ENCODE measurements at regions not wholly inside any gene's neighbourhood (a gene's known extent, or its start where the extent isn't known, plus 50 kb on each side); places are given as distances from the start of the nearest gene placed in this dataset.

DNA sequence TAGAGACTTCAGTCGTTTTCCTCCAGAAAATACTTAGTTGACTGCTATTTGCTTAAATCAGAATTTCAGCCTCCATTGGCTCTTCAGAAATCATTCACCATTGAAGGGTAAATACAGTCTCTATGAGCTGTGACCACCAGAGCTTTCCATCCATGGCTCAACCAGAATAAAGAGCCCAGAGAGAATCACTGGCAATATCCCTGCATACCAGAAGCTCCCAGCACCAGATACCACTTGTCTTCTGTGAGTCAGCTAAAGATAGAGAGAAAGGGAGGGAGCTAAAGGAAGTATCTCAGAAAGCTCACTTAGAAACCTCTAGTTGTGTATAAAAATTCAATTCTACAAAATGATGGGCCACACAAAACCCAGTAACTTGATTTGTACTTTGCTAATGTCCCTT is 115.2 kb upstream of the TMCO5A start:
- H3K9me3 ChIP-seq (ENCODE audit: control insufficient read depth, insufficient read depth, low read depth, low read length), result no peaks in the 10 kb centered on the region; the same call in 1 of the 2 replicates
- no peak overlapping the region for H3K27ac ChIP-seq (ENCODE audit: low read length)
- no peaks in the 10 kb centered on the region for H3K36me3 ChIP-seq (ENCODE audit: control insufficient read depth, insufficient read depth, low read length)
- no peak overlapping the region for H3K4me3 ChIP-seq (ENCODE audit: low read depth in 2 of 2, low read length in 2 of 2)
- ChIA-PET CTCF (no interaction called here), POLR2A (no interaction called here)
- no peaks in the 10 kb centered on the region for H3K27me3 ChIP-seq (ENCODE audit: control insufficient read depth, insufficient read depth, low read length)
- no peaks in the 10 kb centered on the region for H3K4me1 ChIP-seq (ENCODE audit: control insufficient read depth, insufficient read depth, low read length)
- no peak for ATAC-seq
- intact Hi-C loops (cut with micrococcal nuclease; ENCODE audit: unreplicated experiment), result no loop called here
- BruUV-seq (replicated peaks), result no TSS peak
- DNase-seq (ENCODE audit: low read depth, low spot score), result no peak
- TF ChIP-seq, protein P1, sequence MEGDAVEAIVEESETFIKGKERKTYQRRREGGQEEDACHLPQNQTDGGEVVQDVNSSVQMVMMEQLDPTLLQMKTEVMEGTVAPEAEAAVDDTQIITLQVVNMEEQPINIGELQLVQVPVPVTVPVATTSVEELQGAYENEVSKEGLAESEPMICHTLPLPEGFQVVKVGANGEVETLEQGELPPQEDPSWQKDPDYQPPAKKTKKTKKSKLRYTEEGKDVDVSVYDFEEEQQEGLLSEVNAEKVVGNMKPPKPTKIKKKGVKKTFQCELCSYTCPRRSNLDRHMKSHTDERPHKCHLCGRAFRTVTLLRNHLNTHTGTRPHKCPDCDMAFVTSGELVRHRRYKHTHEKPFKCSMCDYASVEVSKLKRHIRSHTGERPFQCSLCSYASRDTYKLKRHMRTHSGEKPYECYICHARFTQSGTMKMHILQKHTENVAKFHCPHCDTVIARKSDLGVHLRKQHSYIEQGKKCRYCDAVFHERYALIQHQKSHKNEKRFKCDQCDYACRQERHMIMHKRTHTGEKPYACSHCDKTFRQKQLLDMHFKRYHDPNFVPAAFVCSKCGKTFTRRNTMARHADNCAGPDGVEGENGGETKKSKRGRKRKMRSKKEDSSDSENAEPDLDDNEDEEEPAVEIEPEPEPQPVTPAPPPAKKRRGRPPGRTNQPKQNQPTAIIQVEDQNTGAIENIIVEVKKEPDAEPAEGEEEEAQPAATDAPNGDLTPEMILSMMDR (IDR thresholded peaks at IDR 0.05), result no peak
- TF ChIP-seq POLR2AphosphoS5 (IDR thresholded peaks at IDR 0.05; ENCODE audit: low read depth, low read length), result no peak
- in situ Hi-C loops (cut with HindIII; ENCODE audit: low pct_unique_long_range_greater_than_20kb, low sequenced_read_pairs), result no loop called here

DNA sequence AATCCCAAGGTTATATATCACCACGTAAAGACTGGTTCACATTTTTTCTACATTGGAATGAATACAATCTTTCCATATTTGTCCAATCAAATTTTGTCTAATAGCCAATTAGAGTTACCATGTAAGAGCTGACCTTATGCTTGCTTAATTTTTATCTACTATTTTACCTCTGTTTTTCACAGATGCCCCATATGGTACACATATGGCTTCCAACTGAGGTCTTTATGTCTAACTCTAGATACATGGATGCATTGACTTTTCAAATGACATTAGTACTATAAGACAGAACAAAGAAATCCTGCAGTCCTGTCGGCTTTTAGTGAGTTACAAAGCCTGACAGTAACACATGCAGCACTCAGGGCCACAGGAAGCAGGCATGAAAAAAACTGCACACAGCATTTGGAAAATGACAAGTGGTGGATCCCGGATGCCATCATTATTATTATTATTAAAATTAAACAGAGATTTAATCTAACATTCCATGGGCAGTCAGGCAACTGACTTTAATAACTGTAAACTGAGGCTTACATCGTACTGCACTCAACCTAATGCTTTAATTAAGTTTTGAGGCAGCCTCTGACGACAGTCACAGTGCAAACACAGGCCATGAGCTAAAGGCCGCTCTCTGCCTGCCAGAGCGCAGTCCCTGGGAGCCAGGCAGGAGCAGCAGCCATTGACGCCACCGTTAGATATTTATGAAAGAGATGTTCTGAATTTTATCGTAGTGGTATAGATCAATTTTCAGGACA is 113.9 kb upstream of the TMCO5A start:
- ChIA-PET POLR2A (no interaction called here), CTCF (no interaction called here)
- Histone ChIP-seq H3K36me3 (ENCODE audit: control insufficient read depth, insufficient read depth, low read length) (no peaks in the 10 kb centered on the region), H3K27me3 (ENCODE audit: control insufficient read depth, insufficient read depth, low read length) (no peaks in the 10 kb centered on the region), H3K4me3 (ENCODE audit: low read depth in 2 of 2, low read length in 2 of 2) (no peak overlapping the region), H3K9me3 (ENCODE audit: control insufficient read depth, insufficient read depth, low read depth, low read length) (no peaks in the 10 kb centered on the region; the same call in 1 of the 2 replicates), H3K27ac (ENCODE audit: low read length) (no peak overlapping the region), H3K4me1 (ENCODE audit: control insufficient read depth, insufficient read depth, low read length) (no peaks in the 10 kb centered on the region)
- DNase-seq (ENCODE audit: low read depth, low spot score) (no peak), ATAC-seq (no peak)
- no TSS peak for BruUV-seq (replicated peaks)
- in situ Hi-C loops (cut with HindIII; ENCODE audit: low pct_unique_long_range_greater_than_20kb, low sequenced_read_pairs) (no loop called here), intact Hi-C loops (cut with micrococcal nuclease; ENCODE audit: unreplicated experiment) (no loop called here)
- TF ChIP-seq SIN3A (IDR thresholded peaks at IDR 0.05; ENCODE audit: borderline replicate concordance, insufficient read depth, low read depth, low read length), result no peak
- TF ChIP-seq, protein P1 (IDR thresholded peaks at IDR 0.05), result no peak
- TF ChIP-seq TCF7L2 (IDR thresholded peaks at IDR 0.05; ENCODE audit: low read depth, low read length), result no peak
- TF ChIP-seq, protein P2, sequence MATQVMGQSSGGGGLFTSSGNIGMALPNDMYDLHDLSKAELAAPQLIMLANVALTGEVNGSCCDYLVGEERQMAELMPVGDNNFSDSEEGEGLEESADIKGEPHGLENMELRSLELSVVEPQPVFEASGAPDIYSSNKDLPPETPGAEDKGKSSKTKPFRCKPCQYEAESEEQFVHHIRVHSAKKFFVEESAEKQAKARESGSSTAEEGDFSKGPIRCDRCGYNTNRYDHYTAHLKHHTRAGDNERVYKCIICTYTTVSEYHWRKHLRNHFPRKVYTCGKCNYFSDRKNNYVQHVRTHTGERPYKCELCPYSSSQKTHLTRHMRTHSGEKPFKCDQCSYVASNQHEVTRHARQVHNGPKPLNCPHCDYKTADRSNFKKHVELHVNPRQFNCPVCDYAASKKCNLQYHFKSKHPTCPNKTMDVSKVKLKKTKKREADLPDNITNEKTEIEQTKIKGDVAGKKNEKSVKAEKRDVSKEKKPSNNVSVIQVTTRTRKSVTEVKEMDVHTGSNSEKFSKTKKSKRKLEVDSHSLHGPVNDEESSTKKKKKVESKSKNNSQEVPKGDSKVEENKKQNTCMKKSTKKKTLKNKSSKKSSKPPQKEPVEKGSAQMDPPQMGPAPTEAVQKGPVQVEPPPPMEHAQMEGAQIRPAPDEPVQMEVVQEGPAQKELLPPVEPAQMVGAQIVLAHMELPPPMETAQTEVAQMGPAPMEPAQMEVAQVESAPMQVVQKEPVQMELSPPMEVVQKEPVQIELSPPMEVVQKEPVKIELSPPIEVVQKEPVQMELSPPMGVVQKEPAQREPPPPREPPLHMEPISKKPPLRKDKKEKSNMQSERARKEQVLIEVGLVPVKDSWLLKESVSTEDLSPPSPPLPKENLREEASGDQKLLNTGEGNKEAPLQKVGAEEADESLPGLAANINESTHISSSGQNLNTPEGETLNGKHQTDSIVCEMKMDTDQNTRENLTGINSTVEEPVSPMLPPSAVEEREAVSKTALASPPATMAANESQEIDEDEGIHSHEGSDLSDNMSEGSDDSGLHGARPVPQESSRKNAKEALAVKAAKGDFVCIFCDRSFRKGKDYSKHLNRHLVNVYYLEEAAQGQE (IDR thresholded peaks at IDR 0.05; ENCODE audit: insufficient read depth in 1 of 2, low read depth in 2 of 2, low read length in 1 of 2), result no peak
- TF ChIP-seq POLR2AphosphoS5 (IDR thresholded peaks at IDR 0.05; ENCODE audit: low read depth, low read length), result no peak

All from Panc1 (cell line).